HepG2 (cell line): ENCODE measurements at regions not wholly inside any gene's neighbourhood (a gene's known extent, or its start where the extent isn't known, plus 50 kb on each side); places are given as distances from the start of the nearest gene placed in this dataset.

ENCODE experiments used
- AGO1 ChIP-seq: fragments of 200-400 bp; formaldehyde crosslinking; IDR thresholded peaks from 2 replicates; pipeline ENCODE4 v1.6.1; 2017; ENCODE audit warnings: mild to moderate bottlenecking, low read depth, low read length, moderate library complexity; ENCODE audit not compliant: poor library complexity, severe bottlenecking
- CSRNP1 ChIP-seq: sonication (generic); formaldehyde crosslinking; IDR thresholded peaks from 2 replicates; pipeline ENCODE4 v1.8.1; 2023; ENCODE audit warnings: mild to moderate bottlenecking, missing genetic modification reagents
- GATAD2A ChIP-seq: IDR thresholded peaks from 2 replicates; pipeline ENCODE4 v1.6.1; 2016
- GMEB2 ChIP-seq: IDR thresholded peaks from 2 replicates; pipeline ENCODE4 v1.6.1; 2016; ENCODE audit warnings: missing biosample characterization, missing genetic modification reagents, low read depth
- IKZF4 ChIP-seq: sonication (generic); formaldehyde crosslinking; IDR thresholded peaks from 2 replicates; pipeline ENCODE4 v1.5.1; 2020; ENCODE audit warnings: borderline replicate concordance, mild to moderate bottlenecking, low read depth, missing genetic modification reagents; ENCODE audit errors: not compliant biosample characterization
- ISX ChIP-seq: sonication (generic); formaldehyde crosslinking; conservative IDR thresholded peaks from 2 replicates; pipeline ENCODE4 v1.5.0; 2020; ENCODE audit warnings: missing genetic modification reagents
- MTF1 ChIP-seq: sonication (generic); formaldehyde crosslinking; IDR thresholded peaks from 2 replicates; pipeline ENCODE4 v1.5.0; 2020; ENCODE audit warnings: missing genetic modification reagents
- PRDM10 ChIP-seq: sonication (generic); formaldehyde crosslinking; IDR thresholded peaks from 2 replicates; pipeline ENCODE4 v1.4.0; 2020; ENCODE audit warnings: low read depth, missing genetic modification reagents
- RAD21 ChIP-seq: fragments of 450-650 bp; formaldehyde crosslinking; IDR thresholded peaks from 2 replicates; pipeline ENCODE4 v1.5.0; 2020; ENCODE audit warnings: mild to moderate bottlenecking
- SNRNP70 ChIP-seq: fragments of 200-400 bp; formaldehyde crosslinking; IDR thresholded peaks from 2 replicates; pipeline ENCODE4 v1.6.1; 2017; ENCODE audit warnings: mild to moderate bottlenecking, low read depth, low read length, moderate library complexity
- TEF ChIP-seq: sonication (generic); formaldehyde crosslinking; IDR thresholded peaks from 2 replicates; pipeline ENCODE4 v1.5.0; 2020; ENCODE audit warnings: missing genetic modification reagents
- TOE1 ChIP-seq: sonication (generic); formaldehyde crosslinking; IDR thresholded peaks from 2 replicates; pipeline ENCODE4 v1.4.0; 2020; ENCODE audit warnings: mild to moderate bottlenecking, missing genetic modification reagents
- ZFP1 ChIP-seq: IDR thresholded peaks from 2 replicates; pipeline ENCODE4 v1.6.1; 2016
- ZFP90 ChIP-seq: sonication (generic); formaldehyde crosslinking; IDR thresholded peaks from 2 replicates; pipeline ENCODE4 v1.8.0; 2022; ENCODE audit warnings: missing genetic modification reagents, mild to moderate bottlenecking, inconsistent platforms, borderline replicate concordance
- ZMAT3 ChIP-seq: sonication (generic); formaldehyde crosslinking; conservative IDR thresholded peaks from 2 replicates; pipeline ENCODE4 v1.7.0; 2021; ENCODE audit warnings: missing genetic modification reagents
- ZNF20 ChIP-seq: sonication (generic); formaldehyde crosslinking; IDR thresholded peaks from 2 replicates; pipeline ENCODE4 v1.4.0; 2020; ENCODE audit warnings: mild to moderate bottlenecking, moderate library complexity, missing genetic modification reagents
- ZNF558 ChIP-seq: sonication (generic); formaldehyde crosslinking; IDR thresholded peaks from 2 replicates; pipeline ENCODE4 v1.9.0; 2022; ENCODE audit warnings: mild to moderate bottlenecking, missing genetic modification reagents, borderline replicate concordance
- ZNF782 ChIP-seq: sonication (generic); formaldehyde crosslinking; IDR thresholded peaks from 2 replicates; pipeline ENCODE4 v1.4.0; 2020; ENCODE audit warnings: missing genetic modification reagents, mild to moderate bottlenecking, borderline replicate concordance
- ZNF800 ChIP-seq: sonication (generic); formaldehyde crosslinking; IDR thresholded peaks from 2 replicates; pipeline ENCODE4 v1.4.0; 2020; ENCODE audit warnings: missing genetic modification reagents

GRCh38 chr14:53613404-53614253, 343.0 kb downstream of the BMP4 start (continued):
- TF ChIP-seq PRDM10 (peak; percentile 87), IKZF4 (no peak), TOE1 (0 out of 2 replicates have a peak, but pooled peaks have one; percentile 78), ZFP90 (CRISPR knock-in tag) (peak; percentile 79; the same call in 1 of the 2 replicates), RAD21 (CRISPR knock-in tag) (no peak; the same call in 1 of the 2 replicates), ZFP1 (peak; percentile 76), ZMAT3 (CRISPR knock-in tag) (peak; percentile 71; the same call in 1 of the 2 replicates), ZNF782 (CRISPR knock-in tag) (0 out of 2 replicates have a peak, but pooled peaks have one; percentile 26), ZNF558 (CRISPR knock-in tag) (peak; percentile 81; the same call in 1 of the 2 replicates), CSRNP1 (CRISPR knock-in tag) (0 out of 2 replicates have a peak, but pooled peaks have one; percentile 30), TEF (CRISPR knock-in tag) (0 out of 2 replicates have a peak, but pooled peaks have one; percentile 55), GMEB2 (CRISPR knock-in tag) (0 out of 2 replicates have a peak, but pooled peaks have one; percentile 21), GATAD2A (CRISPR knock-in tag) (peak; percentile 97), MTF1 (CRISPR knock-in tag) (no peak), ISX (CRISPR knock-in tag) (no peak), AGO1 (no peak), ZNF20 (CRISPR knock-in tag) (no peak), ZNF800 (CRISPR knock-in tag) (peak; percentile 26; the same call in 1 of the 2 replicates), SNRNP70 (no peak)
